Right lobe of liver (tissue), 4 donors: ENCODE measurements at regions not wholly inside any gene's neighbourhood (a gene's known extent, or its start where the extent isn't known, plus 50 kb on each side); places are given as distances from the start of the nearest gene placed in this dataset.

Experiments used
- POLR2A ChIP-seq: fragments of 450-650 bp; IDR thresholded peaks from one replicate; pipeline ENCODE4 v1.6.1; 2017; ENCODE audit warnings: antibody characterized with exemption, mild to moderate bottlenecking
- TF ChIP-seq, protein P1 (sequence below), 4 donors: fragments of 200-600 bp in 3 of 4; fragments of 450-650 bp in 1 of 4; IDR thresholded peaks; one replicate each; pipeline versions ENCODE4 v1.5.1 to v1.8.0; 2016 to 2022; ENCODE audit warnings: antibody characterized with exemption in 4 of 4, mild to moderate bottlenecking in 2 of 4
- donor health status: DM: no; HTN: no; CAD: no.
- donor health status: DM: no; HTN: no; CAD: no.
- donor health status: DM: no; HTN: yes; CAD: no.

DNA sequence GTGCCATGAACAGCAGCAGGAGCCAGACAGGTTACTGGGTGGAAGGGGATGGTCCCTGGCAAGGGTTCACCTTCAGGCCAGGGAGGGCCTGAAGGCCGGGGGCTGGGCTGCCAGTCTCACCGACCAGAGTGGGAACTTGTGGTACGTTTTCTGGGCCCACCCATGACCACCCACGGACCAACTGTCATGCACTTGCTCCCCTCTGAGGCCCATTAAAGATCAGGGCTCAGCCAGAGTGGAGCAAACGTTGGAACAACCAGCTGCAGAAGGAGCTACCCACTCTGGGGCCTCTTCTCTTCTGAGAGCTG is 436.7 kb upstream of the PRMT6 start:
- TF ChIP-seq, protein P1, sequence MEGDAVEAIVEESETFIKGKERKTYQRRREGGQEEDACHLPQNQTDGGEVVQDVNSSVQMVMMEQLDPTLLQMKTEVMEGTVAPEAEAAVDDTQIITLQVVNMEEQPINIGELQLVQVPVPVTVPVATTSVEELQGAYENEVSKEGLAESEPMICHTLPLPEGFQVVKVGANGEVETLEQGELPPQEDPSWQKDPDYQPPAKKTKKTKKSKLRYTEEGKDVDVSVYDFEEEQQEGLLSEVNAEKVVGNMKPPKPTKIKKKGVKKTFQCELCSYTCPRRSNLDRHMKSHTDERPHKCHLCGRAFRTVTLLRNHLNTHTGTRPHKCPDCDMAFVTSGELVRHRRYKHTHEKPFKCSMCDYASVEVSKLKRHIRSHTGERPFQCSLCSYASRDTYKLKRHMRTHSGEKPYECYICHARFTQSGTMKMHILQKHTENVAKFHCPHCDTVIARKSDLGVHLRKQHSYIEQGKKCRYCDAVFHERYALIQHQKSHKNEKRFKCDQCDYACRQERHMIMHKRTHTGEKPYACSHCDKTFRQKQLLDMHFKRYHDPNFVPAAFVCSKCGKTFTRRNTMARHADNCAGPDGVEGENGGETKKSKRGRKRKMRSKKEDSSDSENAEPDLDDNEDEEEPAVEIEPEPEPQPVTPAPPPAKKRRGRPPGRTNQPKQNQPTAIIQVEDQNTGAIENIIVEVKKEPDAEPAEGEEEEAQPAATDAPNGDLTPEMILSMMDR (IDR thresholded peaks at IDR 0.05), result no peak
- no peak for TF ChIP-seq POLR2A
